Nucleus accumbens (tissue), 56 donors: ENCODE measurements at regions not wholly inside any gene's neighbourhood (a gene's known extent, or its start where the extent isn't known, plus 50 kb on each side); places are given as distances from the start of the nearest gene placed in this dataset.
"Not testable (repeated sequence)": the region's sequence is repeated elsewhere in the genome, so short reads cannot be mapped to it uniquely, and the experiment has no call there.

ENCODE experiments used
- DNase-seq, 56 donors: peaks; one replicate each; lab custom pipeline; 2025; lab: John Stamatoyannopoulos, UW

DNA sequence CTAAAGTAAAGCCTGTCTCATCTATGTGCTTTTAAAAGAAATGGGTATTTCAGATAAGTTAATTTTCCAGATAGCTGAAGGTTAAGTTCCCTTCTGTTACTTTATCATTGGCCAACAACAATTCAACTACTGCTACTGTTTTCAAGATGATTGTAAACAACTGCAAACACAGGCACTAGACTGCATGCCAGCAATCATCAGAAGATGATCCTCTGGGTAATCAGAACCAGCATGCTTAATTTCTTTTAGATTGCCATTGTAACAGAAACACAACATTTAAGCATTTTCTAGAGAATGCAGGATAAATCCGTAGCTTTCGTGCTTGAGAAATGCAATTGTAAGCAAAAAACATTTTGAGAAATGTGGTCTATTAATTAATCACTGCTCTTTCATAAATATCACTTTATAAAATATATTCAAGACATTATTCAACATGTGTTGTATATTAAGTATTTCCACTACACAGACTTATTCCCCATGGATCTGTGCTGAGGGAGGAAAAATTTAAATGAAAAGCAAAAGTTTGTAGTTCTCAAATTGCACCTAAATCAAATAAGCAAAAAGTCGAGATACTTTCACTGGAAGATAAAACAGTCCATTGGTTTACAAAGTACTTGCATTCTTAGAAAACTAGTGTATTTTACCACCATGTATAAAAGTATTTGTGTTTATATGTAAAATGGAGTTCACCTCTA, 133.7 kb downstream of the ATL2 start:
- no peak for DNase-seq

DNA sequence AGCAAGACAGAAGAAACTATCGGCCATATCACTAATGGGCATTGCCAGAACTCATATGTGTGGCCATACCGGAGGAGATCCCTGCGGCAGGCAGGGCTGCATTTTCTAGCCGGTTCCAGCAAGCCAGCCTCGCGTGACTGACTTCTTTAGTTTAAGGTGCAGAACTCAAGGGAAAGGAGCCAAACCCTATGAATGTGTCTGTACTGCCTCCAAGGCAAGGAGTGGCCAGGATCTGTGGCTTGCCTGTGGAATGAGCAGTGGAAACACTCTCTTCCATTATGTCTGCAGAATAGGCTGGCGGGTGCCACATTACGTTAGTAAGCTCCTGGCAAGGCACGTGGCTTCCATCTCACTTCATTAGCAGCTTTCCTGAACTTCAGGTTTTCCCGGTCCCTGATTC, 137.6 kb downstream of the ATL2 start:
- DNase-seq = no peak

DNA sequence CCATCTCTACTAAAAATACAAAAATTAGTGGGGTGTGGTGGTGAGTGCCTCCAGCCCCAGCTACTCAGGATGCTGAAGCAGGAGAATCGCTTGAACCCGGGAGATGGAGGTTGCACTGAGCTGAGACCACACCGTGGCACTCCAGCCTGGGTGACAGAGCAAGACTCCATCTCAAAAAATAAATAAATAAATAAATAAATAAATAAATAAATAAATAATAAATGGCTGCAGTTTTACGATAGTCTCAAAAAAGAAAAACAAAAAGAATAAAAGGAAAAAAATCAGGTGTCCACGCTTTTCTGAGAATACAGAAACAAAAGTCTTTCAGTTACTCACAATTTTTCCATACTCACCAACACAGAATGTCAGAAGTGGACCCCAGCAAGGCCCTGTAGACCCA, 138.4 kb downstream of the ATL2 start:
- not testable (repeated sequence) for DNase-seq

DNA sequence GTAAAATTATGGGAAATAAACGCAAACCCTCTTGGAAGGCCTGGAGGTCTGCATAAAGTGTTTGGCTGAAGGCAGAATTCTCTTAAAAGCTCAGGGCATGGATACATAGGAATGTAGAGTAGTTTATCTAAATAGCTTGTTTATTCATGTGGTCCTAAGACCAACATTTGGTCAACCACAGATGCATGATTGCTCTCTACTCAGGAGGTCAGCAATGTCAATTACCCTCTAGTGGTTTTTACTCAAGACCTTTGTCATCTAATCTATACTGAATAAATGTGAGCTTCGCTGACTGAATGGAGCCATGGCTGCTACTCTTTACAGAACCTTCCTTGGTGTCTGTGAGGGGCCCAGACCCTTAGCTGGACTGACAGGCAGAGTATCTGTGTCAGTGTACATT, 139.8 kb downstream of the ATL2 start:
- no peak for DNase-seq

DNA sequence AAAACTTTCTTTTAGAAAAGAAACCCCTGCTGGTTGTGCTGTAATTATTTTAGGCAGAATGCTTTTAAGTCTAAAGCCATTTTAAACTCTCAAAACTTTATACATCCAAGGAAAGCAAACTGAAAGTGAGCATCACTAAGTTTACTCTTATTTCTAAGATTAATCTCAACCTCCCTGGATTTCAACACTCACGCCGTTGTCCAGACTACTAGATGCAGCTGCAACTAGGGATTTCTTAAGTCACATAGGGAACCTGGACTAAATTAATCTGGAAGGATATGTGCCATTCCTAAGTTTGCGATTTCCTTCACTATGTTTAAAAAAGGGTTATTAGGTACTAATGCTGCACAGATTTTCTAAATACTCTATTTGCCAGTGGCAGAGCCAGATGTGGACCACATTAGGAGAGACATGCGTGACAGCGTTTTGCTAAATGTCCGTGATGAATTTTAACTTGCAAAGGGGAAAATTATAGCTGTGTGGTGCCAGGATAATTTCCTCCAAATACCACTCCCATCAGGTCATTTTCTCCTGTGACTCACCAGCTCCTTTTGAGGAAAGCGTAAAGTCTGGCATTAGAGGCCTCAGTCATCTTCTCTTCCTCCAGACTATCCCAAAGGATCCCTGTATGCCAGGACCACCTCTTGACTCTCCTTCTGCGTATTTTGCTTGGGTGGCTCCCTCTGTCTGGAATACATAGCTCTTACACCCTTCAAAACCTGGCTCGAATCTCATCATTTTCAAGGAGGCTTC, 143.7 kb downstream of the ATL2 start:
- no peak for DNase-seq

DNA sequence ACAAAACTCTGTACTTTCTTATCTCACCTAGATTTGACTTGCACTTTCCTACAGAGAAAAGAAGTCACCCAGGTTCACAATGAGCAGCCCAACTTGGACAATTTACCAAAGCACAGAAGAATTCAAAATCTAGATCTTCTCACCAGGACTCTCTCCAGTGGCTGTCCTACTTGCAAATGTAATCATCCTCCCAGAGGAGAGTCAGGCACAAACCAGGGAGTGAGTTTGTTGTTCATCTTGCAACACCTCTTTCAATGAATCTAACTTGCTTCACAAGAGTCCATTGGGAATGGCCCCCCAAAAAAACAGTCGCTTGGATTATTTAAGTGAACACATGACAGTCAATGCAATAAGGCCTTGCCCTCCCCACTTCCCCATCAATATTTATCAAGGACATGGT, 144.6 kb downstream of the ATL2 start:
- no peak for DNase-seq

DNA sequence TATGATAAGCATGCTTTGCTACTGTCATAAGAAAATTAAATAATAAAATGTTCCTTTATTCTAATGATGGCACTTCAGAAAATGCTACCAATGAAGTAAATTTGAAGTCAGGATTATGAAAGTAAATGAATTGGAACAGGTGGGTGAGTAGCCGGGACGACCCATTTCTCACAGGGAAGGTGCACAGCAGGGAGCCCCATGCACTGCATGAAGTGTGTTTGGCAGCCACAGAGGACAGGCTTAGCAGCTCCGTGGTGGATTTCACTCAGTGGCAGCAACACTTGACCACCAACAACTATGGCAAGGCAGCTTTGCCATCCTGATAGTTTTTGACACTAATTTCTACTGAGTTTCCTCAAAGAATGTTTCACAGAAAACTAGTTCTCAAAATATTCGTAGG, 146.3 kb downstream of the ATL2 start:
- no peak for DNase-seq

DNA sequence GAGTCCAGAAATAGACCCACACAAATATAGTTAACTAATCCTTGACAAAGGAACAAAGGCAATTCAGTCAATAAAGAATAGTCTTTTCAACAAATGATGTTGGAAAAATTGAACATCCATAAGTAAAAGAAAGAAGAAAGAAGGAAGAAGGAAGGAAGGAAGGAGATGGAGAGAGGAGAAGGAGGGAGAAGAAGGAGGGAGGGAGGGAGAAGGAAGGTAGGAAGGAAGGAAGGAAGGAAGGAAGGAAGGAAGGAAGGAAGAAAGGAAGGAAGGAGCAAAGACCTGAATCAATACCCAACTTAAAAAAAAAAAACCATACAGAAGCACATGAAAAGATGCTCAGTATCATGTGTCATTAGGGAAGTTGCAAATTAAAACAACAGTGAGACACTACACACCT, 148.3 kb downstream of the ATL2 start:
- no peak for DNase-seq

DNA sequence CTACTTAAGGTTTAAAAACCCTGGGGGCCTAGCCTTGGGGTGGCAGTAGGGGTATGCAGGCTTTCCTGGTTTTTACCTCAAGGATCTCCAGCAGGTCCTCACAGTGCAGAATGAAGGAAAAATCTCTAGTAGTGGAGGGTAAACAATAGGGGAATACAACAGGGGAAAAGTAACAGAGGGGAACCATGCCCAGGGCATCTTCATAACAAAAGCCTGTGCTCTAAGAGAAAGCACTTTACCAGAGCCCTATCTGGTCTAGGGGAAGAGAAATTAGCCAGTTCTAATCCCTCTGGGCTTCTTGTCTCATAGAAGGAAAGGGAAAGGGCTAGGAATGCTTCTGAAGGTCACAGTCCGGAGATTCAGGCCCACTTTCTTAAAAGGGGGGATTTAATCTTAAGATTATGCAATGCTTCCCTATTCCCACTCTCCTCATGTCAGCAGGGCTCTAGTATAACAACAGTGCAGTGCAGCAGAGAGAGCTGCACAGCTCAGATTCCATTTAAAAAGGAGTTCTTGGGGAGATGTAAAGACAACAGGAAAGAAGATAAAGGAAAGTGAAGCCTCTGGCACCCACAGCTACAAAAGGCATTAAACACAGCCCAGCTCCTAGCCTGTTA, 149.0 kb upstream of the CYP1B1 start:
- no peak for DNase-seq

DNA sequence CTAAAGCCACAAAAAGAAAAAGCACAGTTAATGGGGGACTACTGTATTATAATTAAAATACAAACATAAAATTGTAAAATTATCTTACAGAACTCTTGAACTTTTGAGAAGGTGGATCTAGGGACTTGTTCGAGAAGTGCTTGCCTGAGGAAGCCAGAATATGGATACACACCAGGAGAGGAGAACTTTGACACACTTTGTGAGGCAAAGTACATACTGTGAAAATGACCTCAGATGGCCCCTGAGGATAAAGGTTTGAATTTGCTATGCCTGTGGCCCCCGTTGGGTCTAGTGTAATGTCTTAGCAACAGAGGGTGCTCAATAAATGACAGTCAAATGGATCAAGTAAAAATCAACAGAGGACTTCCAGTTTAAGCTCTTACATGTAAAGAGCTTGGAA, 148.2 kb upstream of the CYP1B1 start:
- no peak for DNase-seq

DNA sequence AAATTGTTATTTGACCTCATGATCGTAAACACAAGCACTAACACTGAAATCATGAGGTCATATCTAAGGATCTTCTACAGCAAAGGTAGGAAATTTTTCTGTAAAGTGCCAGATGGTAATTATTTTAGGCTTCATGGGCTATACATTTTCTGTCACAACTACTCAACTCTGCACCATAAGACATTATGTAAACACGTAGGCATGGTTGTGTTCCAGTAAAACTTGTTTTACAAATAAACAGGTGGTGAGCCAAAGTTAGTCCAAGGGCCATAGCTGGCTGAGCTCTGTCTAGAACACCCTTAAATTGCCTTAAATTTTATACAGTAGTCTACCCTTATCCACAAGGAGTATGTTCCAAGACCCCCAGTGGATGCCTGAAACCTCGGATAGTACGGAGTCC, 147.3 kb upstream of the CYP1B1 start:
- no peak for DNase-seq

DNA sequence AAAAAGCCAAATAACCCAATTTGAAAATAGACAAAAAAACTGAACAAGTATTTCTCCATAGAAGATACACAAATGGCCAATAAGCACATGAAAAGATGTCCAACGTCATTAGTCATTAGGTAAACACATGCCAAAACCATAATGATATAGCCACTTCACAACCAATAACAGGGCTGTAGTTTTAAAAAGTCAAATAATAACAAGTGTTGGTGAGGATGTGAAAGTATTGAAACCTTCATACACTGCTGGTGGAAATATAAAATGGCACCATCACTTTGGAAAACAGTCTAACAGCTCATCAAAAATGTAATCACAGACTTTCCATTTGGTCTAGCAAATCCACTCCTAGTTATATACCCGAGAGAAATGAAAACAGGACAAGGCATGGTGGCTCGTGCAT, 144.2 kb upstream of the CYP1B1 start:
- no peak for DNase-seq

DNA sequence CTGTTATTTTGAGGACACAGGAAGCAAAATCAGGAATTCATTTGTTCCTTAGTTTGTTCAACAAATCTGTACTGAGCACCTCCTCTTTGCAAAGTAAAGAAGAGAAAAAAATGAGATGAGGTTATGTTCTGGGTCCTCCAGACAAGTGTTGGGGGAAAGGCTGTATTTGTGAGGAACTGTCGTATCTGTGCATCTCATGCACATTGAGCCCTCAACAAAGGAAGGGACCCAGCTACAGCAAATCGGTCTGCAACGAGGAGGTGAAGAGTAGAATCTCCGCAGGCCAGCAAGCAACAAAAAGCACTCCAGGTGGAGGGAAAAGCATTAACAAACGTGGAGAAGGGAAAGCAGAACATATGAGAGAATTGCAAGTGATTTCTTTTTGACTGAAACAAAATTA, 143.0 kb upstream of the CYP1B1 start:
- DNase-seq = no peak

DNA sequence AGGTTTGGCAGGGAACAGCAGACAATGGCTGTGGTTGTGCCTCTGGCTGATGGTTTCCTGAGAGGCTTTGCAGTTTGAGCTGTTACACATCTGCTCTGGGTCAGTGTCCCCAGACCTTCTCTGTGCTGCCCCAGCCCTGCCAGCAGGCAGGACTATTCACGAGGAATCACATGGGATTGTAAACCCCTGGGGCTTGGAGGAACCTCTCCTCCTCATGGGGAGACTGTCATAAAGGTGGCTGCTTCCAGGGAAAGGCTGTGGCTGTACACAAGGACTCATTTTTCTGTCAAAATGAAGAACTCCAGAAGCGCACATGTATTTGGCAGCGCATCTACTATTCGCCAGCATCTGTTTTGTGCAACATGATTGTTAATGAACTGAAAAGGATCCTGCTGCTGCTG, 142.6 kb upstream of the CYP1B1 start:
- DNase-seq = no peak

DNA sequence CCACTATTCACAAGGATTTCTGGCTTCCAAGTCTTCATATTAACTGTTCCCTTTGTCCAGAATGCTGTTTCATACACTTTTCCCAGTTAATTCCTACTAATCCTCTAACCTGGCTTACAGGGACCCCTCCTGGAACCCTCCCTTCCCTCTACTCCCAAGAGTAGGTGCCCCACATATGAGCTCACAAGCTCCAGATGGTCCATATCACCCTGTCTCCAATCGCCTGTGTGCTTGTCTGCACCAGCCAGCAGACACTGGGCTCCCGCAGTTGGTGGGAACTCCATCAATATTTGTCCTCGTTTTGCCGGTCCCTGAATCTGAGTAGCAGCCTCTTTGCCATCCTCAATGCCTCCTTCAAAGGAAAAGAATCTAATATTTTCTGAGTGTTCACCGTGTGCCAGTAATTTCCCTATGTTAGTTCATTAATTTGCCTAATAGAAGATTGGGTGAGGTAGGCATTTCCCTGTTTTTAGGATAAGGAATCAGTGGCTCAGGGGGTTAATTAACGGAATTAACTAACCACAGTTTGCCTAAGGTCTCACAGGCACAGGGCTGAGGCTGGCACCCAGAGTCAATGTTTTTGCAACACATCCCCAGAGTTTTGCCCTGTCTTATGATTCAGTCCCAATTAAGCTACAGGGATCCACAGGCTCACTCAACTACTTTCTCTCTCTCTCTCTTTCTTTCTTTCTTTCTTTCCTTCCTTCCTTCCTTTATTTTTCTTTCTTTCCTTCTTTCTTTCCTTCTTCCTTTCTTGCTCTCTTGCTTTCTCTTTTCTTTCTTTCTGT, 141.6 kb upstream of the CYP1B1 start:
- DNase-seq = no peak

DNA sequence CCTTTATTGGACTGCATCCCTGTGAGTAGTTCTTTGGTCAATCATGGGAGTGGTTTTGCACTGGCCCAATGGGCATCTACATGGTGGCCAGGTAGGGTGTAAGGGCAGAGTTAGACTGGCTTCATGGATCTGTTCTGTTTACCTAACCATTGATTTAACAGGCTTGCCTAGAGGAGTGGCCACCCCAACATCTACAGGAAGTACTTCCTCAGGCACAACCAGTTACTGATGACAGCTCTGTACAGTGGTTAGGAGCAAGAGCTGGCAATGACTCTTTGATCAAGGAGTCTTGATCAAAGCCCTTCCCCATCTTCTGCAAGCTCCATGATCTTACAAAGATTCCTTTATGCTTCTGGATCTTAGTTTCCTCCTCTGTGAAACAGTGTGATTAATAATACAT, 140.9 kb upstream of the CYP1B1 start:
- DNase-seq = no peak

DNA sequence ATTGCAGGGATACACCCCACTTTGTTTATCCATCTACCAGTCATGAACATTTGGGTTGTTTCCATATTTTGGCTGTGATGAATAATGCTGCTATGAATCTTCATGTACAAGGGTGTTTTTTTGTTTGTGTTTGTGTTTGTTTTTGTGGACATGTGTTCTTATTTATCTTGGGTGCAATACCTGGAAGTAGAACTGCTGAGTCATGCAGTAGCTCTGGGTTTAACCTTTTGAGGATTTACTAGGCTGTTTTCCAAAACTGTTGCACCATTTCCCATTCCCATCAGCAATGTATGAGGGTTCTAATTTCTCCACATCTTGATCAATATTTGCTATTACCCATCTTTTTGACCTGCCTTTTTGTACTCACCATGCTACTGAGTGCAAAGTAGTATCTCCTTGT, 140.0 kb upstream of the CYP1B1 start:
- no peak for DNase-seq

DNA sequence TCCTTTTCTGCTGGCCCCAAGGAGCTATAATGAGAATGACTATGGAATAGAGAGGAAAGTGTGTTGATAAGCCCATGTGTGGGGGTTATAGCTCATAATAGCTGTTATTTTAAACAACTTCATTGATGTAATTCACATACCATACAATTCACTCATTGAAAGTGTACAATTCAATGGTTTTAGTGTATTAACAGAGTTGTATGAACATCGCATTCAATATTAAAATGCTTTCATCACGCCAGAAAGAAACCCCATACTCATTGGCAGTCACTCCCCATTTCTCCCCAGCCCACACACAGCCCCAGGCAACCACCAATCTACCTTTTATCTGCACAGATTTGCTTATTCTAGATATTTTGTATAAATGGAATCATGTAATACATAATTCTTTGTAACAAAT, 139.6 kb upstream of the CYP1B1 start:
- DNase-seq = no peak

DNA sequence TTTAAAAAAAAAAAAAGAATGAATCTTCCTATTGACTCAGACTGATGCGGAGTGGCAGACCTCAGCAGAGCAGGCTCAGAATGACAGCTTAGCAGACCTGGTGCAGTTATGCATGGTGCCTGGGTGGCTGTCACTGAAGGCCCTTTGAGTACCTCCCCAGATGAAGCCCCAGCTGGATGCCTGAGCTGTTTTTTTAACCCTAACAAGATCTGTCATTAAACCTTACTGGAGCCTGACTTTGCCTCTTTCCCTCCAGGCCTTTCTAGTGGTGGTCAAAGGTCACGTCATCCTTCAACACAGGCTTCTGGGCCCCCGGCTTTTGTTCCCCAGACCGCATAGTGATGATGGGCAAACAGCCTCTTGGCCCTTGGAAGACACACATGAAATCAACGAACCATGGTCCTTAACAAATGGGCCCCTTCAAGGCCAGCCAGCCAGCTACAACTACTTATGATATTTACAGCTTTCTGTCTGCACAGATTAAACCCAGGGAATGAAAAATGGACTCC, 138.3 kb upstream of the CYP1B1 start:
- no peak for DNase-seq

DNA sequence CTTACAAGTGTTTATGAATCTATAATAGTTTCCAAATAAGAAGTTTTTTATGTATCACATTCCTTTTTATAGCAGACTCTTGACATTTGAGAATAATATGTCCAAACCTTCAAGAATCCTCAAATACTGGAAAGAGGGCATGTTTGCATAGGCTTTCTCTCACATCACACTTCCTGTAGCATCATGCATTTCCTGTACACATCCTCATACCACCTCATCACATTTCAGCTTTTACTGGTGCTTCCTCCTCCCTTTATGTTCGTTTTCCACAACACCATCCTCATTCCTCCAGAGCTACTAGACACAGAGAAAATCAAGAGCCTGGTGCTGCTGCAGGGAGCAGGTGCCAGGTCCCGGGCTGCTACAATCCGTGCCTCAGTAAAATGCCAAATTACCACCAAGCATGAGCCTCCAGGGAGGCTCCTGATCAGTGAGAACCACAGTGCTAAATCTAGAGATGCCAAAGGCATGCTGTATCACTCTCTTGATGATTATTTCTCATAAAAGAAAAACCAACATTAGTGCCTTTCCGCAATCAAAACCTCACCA, 137.7 kb upstream of the CYP1B1 start:
- DNase-seq = no peak

DNA sequence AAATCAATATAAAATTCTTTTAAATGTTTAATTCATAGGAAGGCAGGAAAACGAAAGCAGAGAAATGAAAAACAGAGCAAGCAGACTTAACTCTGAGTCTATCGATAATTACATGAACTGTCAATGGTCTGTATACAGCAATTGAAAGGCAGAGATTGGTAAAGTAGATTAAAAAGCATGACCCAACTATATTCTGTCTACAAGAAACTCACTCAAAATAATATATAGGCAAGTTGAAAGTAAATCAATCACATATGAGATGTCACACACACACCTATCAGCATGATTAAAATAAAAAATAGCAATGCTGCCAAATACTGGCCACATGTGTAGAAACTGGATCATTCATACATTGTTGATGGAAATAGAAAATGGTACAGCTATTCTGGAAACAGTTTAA, 136.4 kb upstream of the CYP1B1 start:
- DNase-seq = no peak
